HG03196 (cell line): ENCODE measurements at regions not wholly inside any gene's neighbourhood (a gene's known extent, or its start where the extent isn't known, plus 50 kb on each side); places are given as distances from the start of the nearest gene placed in this dataset.
"Not testable (repeated sequence)": the region's sequence is repeated elsewhere in the genome, so short reads cannot be mapped to it uniquely, and the experiment has no call there.

Experiments used
- ATAC-seq: cut with Tn5 transposase; IDR thresholded peaks from one replicate; pipeline ENCODE4 v1.9.1; 2021; ENCODE audit not compliant: unreplicated experiment

DNA sequence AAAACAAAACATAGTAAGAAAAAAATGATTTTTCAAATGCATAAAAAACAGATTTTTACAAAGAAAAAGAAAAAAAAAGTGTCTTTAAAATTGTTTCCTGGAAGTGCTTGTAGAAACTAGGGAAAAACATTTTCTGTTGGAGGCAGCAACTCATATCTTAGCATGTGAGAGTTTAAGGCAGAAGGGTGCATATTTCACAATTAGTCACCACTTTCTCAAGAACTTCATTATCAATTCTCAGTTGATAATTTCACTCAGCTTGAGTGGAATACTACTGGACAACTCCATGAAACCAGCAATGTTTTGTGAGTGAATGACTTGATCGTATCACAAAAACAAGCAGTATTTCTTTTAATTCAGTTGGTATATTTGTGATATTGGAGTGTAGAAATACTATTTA is 508.3 kb upstream of the DAB2 start:
- ATAC-seq = no peak

DNA sequence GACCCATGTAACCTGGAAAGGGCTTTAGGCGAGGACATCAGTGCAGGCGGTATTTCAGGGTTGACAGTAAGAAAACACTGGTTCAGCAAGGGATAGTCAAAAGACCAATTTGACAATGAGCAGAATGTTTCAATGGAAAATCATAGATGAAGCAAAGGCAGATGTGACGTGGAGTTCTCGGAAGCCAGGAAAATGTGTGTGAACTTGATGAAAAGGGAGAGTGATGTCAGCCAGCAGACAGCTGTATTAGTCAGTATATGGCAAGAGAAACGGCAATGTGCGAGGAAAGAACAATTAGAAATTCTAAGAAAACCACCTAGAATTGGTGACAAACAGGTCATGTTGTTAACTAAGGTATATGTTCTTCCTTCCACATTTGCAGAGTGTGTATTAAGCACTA is 503.9 kb upstream of the DAB2 start:
- ATAC-seq = no peak

DNA sequence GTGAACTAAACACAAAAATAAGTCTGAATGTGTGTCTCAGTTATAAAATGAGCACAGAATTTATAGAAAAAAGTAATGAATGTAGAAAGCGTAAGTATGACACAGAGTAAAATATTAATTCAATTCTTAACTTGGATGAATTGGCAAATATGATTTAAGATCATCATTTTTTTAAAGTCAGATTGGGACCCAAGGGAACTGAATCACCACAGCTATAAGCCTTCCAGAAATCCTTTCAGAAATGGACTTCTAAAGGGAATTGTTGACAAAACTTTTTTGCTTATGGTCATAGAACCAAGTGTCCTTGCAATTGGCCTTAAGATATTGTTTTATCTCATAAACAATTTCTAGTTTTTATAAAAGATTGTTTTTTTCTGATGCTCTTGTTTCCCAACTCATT is 495.1 kb upstream of the DAB2 start:
- no peak for ATAC-seq

DNA sequence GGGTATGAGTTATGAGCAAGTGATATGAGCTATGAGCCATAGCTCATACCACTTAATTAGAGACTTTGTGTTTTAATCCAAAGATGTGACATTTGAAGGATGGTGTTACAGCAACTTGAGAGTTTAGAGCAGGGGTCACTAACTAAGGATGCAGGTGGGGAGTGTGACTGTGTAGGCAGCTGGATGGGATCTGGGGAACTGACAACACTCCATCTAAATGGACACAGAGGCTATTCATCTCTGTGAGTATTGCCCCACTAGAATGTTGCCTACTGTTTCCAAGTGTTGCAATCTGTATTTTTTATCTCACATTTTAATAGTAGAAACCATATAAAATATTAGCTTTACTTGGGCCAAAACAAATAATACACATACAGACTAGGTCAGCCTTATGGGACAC is 488.1 kb upstream of the DAB2 start:
- ATAC-seq = no peak

DNA sequence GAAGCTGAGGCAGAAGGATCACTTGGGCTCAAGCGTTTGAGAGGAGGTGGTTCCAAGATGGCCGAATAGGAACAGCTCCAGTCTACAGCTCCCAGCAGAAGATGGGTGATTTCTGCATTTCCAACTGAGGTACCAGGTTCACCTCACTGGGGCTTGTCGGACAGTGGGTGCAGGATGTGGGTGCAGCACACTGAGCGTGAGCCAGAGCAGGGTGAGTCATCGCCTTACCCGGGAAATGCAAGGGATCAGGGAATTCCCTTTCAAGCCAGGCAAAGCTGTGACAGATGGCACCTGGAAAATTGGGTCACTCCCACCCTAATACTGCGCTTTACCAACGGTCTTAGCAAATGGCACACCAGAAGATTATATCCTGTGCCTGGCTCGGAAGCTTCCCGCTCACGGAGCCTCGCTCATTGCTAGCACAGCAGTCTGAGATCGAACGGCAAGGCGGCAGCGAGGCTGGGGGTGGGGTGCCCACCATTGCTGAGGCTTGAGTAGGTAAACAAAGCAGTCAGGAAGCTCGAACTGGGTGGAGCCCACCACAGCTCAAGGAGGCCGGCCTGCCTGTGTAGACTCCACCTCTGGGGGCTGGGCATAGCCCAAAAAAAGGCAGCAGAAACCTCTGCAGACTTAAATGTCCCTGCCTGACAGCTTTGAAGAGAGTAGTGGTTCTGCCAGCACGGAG is 482.6 kb upstream of the DAB2 start:
- ATAC-seq = not testable (repeated sequence)

DNA sequence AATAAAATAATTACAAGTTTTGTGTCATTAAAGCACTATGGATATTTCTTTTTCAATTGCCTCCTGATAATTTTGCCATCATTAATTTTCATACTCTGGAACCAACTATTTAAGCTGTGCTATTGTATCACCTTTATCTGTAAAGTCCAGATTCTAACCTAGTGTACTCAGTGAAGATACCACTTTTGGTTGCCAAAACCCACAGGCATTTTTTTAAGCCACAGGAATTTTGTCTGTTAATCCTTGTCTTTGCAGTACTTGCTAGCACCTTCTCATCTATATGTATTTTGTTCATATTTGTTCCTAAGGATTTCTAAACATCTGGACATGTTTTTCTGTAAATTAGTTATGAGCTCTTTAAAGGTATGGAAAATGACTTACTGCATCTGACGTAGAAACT is 481.4 kb upstream of the DAB2 start:
- ATAC-seq = no peak

DNA sequence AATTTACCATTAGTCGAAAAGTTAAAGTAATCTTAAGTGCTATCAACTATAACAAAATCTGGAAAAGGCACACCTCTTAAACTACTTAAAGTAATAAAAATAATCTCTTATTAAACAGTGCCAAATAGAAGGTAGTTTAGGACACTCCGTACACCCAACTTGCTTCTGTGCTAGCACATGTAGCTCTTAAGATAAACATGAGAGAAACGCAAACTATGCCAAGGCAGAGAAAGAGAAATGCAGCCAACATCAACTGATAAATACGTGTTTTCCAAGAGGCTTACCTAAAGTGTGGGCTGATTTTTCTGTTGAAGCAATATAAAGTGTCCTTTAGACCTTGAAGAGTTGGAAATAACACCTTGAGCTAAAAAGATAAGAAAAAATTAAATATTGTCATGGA is 480.6 kb upstream of the DAB2 start:
- ATAC-seq = no peak

DNA sequence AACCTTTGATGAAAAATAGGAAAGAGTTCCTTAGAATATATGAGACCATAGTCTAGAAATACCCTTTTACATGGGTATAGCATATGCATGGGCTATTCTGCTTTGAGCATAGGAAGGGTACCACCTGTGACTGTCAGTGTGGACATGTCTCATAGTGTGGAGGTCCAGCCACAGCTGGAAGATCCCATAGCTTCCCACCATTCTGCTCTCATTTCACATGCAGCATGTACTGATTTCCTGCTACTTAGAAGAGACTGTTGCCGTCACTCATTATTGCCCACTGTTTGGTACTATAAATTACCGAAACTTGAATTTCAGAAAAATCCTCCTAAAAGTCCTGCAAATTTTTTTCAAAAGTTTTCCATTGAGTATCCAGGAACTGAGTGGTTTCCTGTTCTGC is 477.8 kb upstream of the DAB2 start:
- ATAC-seq = no peak

DNA sequence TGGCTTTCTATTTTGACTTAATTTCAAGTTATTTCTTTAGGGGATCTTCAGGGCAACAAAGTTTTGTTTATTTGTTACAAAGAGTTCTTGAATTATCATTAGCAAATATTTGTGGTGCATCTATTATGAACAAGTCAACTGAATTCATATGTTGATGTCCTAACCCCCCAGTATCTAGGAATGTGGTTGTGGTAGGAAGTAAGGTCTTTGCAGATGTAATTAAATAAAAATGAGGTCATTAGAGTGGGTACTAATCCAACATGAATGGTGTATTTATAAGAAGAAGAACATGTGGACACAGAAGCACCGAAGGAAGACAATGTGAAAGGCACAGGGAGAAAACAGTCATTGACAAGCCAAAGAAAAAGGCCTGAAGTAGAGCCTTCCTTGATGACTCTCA is 474.0 kb upstream of the DAB2 start:
- ATAC-seq = no peak

DNA sequence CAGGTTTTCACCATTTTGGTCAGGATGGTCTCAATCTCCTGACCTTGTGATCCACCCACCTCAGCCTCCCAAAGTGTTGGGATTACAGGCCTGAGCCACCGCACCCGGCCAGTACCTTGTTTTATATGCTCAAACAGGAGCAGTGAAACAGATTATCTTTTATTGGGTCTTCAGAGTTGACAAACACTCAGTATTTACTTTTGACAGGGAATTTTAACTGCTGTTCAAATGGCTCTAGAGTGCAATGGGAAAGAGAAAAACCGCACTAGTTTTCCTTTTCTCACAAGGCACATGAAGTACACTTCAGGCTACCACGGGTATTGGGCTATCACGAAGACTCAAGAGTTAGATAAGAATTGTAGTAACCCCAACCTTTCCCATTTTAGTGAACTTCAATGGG is 471.9 kb upstream of the DAB2 start:
- no peak for ATAC-seq

DNA sequence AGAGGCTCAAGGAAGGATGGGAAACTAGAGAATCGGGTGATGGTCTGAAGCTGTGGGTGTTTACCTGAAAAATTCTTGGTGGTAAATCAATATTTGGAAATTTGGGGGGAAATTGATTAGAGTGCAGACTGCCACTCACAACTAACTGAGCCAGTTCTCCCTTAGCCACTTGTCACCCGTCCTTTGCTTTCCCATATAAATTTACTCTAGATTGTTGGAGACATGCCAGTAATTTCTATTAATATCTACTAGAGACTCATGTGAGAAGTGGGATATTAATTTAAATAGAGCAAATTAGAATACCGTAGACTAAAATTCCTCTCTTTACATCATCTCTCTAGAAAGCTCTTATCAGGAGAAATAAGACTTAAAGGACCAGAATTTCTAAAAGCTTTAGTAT is 471.3 kb upstream of the DAB2 start:
- ATAC-seq = no peak

DNA sequence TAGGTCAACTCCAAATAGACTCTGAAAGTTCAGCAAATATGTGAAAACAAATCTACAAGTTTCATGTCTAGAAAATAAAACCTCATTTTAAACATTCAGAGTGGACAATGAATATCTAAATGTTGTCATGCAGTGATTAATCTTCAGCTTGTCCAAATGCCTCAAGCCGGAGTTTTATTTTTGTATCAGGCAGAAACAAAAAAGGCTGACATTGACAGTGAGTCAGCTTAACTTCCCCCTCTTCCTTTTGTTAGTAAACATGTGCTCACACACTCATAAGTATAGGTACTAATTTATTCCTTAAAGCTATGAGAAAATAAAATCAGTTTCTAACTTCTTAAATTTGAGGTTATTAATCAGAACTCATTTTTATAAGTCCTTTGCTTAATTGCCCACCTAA is 467.9 kb upstream of the DAB2 start:
- ATAC-seq = no peak

DNA sequence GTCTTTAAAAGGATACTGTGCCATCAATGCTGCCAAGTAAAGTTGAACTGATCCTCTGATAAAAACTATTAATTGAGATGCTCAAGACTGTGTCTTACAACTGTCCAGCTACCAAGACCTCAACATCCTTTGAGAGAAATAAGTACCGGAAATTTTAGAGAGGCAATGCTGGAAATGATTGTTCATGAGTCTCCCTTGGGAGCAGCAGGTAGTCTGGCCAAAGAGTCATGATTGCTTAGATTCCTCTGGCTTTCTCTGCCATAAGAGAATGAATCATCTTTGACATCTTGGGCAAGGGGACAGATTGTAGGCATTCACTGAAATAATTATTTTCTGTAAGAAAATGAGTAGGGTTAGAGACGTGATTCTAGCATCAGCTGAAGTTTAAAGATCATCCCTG is 466.6 kb upstream of the DAB2 start:
- no peak for ATAC-seq

DNA sequence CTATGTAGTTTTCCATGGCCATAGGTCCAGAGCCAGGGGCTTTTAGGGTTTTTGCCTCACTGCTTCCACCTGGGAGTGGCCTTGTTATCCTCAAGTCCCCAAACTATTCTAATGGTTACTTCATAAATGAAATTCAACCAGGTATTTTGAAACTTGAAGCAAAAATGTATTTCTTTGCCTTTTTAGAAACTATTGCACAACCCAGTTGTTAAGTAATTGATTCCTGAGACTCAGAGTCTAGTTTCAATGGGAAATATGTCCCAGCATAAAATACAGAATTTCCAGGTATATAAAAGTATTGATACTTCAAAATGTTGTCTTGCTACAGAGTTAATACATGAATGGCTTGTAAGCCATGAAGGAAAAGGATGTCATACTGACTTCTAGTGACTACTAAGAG is 456.2 kb upstream of the DAB2 start:
- no peak for ATAC-seq

DNA sequence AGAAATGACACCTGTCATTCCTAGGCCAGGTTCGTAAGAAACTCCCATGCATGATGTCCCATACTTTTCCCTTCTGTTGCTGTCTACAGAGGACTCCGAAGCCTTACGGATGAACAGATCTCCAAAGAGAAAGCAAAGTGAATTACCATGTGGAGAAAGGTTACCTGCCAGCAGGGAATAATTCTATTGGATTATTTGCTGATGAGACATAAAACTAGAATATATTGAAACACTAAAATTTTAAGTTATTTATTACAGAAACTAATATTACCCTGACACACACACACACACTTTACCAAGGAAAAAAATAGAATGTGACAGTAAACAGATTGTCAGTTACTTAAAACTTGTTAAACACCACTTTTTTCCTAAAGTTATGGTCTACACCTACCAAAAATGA is 452.7 kb upstream of the DAB2 start:
- no peak for ATAC-seq

DNA sequence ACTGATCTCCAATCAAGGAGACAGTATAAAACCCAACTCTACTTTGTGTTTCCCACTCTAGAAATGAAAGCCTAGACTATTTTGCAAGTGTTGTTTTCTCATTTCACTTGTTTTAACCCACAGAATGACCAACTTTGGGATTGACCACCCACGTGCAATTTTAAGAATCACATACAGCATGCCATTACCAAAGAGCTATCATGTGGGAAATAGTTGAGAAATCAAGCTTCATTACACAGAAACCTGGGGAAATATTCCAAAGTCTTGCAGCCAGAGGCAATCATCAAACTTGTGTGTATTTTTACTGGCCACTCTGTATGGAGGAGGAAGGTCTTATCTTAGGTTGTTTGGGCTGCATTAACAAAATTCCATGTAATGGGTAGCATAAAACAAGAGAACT is 451.4 kb upstream of the DAB2 start:
- ATAC-seq = no peak

DNA sequence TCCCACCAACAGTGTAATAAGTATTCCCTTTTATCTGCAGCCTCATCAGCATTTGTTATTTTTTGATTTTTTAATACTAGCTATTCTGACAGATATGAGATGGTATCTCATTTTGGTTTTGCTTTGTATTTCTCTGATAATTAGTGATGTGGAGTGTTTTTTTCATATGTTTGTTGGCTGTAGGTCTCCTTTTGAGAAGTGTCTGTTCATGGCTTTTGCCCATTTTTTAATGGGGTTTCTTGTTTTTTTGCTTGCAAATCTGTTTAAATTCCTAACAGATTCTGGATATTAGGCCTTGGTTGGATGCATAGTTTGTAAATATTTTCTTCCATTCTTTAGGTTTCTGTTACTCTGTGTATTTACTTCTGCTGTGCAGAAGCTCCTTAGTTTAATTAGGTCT is 445.4 kb upstream of the DAB2 start:
- ATAC-seq = no peak

DNA sequence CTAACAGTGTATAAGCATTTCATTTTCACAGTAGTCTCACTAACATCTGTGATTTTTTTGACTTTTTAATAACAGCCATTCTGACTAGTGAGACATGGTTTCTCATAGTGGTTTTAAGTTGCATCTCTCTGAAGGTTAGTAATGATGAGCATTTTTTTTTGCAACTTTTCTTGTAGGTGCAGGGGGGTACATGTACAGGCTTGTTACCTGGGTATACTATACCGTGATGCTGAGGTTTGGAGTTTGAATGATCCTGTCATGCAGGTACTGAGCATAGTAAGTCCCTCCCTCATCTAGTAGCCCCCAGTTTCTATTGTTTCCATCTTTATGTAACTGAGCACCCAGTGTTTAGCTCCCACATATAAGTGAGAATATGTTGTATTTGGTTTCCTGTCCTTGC is 444.6 kb upstream of the DAB2 start:
- no peak for ATAC-seq

DNA sequence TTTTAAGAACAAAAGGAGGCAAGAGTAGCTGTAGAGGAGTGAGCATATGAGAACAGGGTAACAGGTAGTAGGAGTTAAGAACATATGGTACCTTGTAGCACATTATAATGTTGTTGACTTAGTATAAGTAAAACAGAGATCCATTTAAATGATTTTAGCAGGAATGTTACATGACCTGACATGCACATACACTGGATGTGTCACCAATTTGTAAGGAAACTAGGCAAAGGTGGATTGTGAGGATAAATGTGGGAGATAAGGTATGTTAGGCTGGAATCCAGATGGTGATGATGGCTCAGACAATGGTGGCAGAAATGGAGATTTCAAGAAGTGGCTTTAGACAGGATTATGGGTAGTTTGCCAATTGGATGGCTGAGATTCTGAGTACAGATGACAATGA is 443.1 kb upstream of the DAB2 start:
- no peak for ATAC-seq

DNA sequence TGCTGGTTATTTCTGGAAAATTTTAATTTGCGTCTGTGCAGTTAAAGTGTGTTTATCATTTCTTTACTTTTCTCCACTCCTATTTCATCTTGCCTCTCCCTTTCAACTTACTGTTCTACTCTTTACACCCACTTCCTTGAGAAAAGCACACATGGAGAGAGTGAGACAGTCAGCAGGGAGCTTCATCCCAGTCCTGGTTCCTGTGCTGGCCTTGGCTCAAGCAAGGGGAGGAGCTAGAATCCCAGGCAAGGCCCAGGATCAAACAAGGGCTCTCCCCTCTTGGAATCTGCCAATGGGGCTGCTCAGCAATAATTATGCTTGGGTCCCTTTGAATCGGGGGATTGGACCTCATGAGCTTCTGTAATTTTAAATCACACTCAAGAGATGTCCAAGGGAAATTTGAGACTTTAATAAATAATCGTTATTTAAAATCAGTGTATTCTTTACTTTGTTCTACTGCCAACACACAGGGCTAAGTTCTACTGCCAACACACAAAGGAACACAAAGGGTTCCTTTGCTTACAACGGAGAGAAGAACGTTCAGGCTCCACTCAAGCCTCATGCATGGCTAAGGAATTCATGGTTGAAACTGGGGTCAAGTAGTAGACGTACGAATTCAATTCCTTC is 439.3 kb upstream of the DAB2 start:
- no peak for ATAC-seq

DNA sequence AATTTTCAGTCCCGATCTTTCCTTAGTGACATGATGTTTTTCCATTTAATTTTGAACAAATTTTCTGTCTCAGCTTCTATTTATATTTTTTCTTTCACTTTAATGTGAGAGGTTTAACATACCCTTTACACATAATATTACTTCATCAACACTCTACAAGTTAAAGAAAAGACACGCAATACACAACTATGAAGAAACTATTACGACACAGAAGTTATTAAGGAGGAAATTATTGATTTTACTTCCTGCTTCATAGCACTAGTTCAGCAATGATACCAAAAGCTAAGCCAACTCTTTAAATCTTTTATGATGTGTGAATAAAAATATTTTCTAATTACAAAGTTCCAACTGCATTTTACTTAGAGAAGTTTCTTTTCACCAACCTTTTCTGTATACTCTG is 432.3 kb upstream of the DAB2 start:
- ATAC-seq = no peak

DNA sequence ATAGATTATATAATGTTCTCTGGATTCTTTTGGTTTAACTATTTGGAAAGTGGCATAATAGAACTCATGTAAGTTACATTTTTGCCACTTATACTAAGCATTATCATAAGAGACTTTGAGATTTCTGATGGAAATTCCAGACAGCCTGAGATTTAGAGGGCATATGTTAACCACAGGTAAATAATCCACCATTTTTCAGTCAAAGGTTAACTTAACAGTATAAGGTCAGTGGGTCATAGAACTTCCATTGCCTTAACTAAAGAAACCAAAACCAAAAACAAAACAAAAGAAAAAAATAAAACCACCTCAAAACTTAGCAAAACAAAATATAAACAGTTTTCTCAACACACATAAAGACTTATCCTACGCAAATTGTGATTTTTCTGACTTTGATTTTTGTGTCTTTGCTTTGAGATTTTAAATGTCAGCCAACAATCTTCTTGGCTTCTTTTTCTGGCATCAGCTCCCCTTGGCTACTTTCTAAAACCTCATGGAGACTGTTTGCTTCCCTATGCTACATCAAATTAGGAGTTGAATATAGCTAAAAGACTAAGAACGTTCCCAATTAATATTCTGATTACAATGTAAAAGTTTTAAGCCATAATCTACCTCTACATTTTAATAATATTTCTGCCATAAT is 430.1 kb upstream of the DAB2 start:
- no peak for ATAC-seq

DNA sequence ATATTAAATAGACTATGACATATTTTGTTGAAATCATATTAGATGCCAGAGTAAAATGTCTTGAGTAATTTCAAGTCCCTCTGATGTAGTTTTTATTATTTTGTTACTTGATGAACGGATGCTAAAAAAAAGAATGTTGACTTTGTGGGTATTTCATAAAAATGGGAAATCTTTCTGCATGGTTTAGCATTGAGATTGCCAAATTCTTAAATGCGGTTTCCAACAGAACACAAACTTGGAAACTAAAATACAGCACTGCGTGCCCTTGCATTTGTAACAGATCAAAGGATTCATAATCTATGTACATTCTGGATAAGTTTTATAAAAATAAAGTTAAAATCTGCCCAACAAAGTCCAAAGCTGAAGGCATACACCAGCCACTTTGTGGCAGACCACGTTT is 425.5 kb upstream of the DAB2 start:
- no peak for ATAC-seq
